Activated CD4-positive, alpha-beta T cell treated with anti-CD3 and anti-CD28 coated beads, Interleukin-2, amount 10 ng/mL, durations not matched to agents 24 days and 14 days (primary cell): ENCODE measurements at regions not wholly inside any gene's neighbourhood (a gene's known extent, or its start where the extent isn't known, plus 50 kb on each side); places are given as distances from the start of the nearest gene placed in this dataset.

ENCODE experiments used
- DNase-seq: peaks from one replicate; pipeline ENCODE4 v3.0.0; 2022
- H3K27ac Mint-ChIP-seq: one replicate; pipeline ENCODE4 v1.8.0; 2022; ENCODE audit warnings: mild to moderate bottlenecking, mixed read lengths
- H3K27me3 Mint-ChIP-seq: one replicate; pipeline ENCODE4 v1.8.0; 2022; ENCODE audit warnings: mixed read lengths
- H3K36me3 Mint-ChIP-seq: one replicate; pipeline ENCODE4 v1.8.0; 2022; ENCODE audit warnings: low read depth, mild to moderate bottlenecking, mixed read lengths
- H3K4me1 Mint-ChIP-seq: one replicate; pipeline ENCODE4 v1.8.0; 2021; ENCODE audit warnings: mixed read lengths
- H3K4me3 Mint-ChIP-seq: one replicate; pipeline ENCODE4 v1.8.0; 2022; ENCODE audit warnings: mild to moderate bottlenecking, moderate library complexity, mixed read lengths
- H3K9me3 Mint-ChIP-seq: one replicate; pipeline ENCODE4 v1.8.0; 2021; ENCODE audit warnings: mixed read lengths
- intact Hi-C: fragments of 100-400 bp; cut with micrococcal nuclease; formaldehyde crosslinking; loops from one replicate; pipeline ENCODE4 v1.15.1; 2023

- intact Hi-C loops = no loop called here
- no peaks in the 10 kb centered on the region for H3K9me3 Mint-ChIP-seq
- DNase-seq = no peak
- no peaks in the 10 kb centered on the region for H3K4me1 Mint-ChIP-seq
- H3K4me3 Mint-ChIP-seq = no peak overlapping the region
- no peaks in the 10 kb centered on the region for H3K36me3 Mint-ChIP-seq
- H3K27ac Mint-ChIP-seq = no peak overlapping the region
- H3K27me3 Mint-ChIP-seq = no peaks in the 10 kb centered on the region
These were observed 287.3 kb upstream of the SP4 start for GRCh38 chr7:21140622-21141021.

- Mint-ChIP-seq H3K9me3 (no peaks in the 10 kb centered on the region), H3K27ac (no peak overlapping the region), H3K36me3 (no peaks in the 10 kb centered on the region), H3K27me3 (no peaks in the 10 kb centered on the region), H3K4me1 (no peaks in the 10 kb centered on the region), H3K4me3 (no peak overlapping the region)
- DNase-seq = no peak
- intact Hi-C loops = no loop called here
These were observed 286.4 kb upstream of the SP4 start for GRCh38 chr7:21141476-21141875.

GRCh38 chr7:21142081-21142480 lies 285.8 kb upstream of the SP4 start:
- DNase-seq = no peak
- H3K9me3 Mint-ChIP-seq = no peaks in the 10 kb centered on the region
- intact Hi-C loops = no loop called here
- no peaks in the 10 kb centered on the region for H3K4me1 Mint-ChIP-seq
- no peaks in the 10 kb centered on the region for H3K27me3 Mint-ChIP-seq
- no peaks in the 10 kb centered on the region for H3K36me3 Mint-ChIP-seq
- no peak overlapping the region for H3K4me3 Mint-ChIP-seq
- H3K27ac Mint-ChIP-seq = no peak overlapping the region

- H3K4me1 Mint-ChIP-seq = no peaks in the 10 kb centered on the region
- H3K9me3 Mint-ChIP-seq = no peaks in the 10 kb centered on the region
- intact Hi-C loops = no loop called here
- DNase-seq = no peak
- H3K36me3 Mint-ChIP-seq = no peaks in the 10 kb centered on the region
- H3K4me3 Mint-ChIP-seq = no peak overlapping the region
- H3K27ac Mint-ChIP-seq = no peak overlapping the region
- H3K27me3 Mint-ChIP-seq = peaks cover 2% of the 10 kb centered on the region
These were observed 281.1 kb upstream of the SP4 start for GRCh38 chr7:21146642-21147423.

GRCh38 chr7:21149809-21150208 lies 278.1 kb upstream of the SP4 start:
- Mint-ChIP-seq H3K36me3 (no peaks in the 10 kb centered on the region), H3K9me3 (no peaks in the 10 kb centered on the region), H3K4me1 (no peaks in the 10 kb centered on the region), H3K27me3 (peaks cover 5% of the 10 kb centered on the region), H3K4me3 (no peak overlapping the region), H3K27ac (no peak overlapping the region)
- no peak for DNase-seq
- intact Hi-C loops = no loop called here

GRCh38 chr7:21154614-21155013 lies 273.3 kb upstream of the SP4 start:
- DNase-seq = no peak
- H3K4me1 Mint-ChIP-seq = no peaks in the 10 kb centered on the region
- peaks cover 4% of the 10 kb centered on the region for H3K27me3 Mint-ChIP-seq
- H3K4me3 Mint-ChIP-seq = no peak overlapping the region
- no peak overlapping the region for H3K27ac Mint-ChIP-seq
- H3K9me3 Mint-ChIP-seq = no peaks in the 10 kb centered on the region
- intact Hi-C loops = no loop called here
- no peaks in the 10 kb centered on the region for H3K36me3 Mint-ChIP-seq

GRCh38 chr7:21159506-21159905 lies 268.4 kb upstream of the SP4 start:
- H3K4me1 Mint-ChIP-seq = no peaks in the 10 kb centered on the region
- DNase-seq = no peak
- no peaks in the 10 kb centered on the region for H3K9me3 Mint-ChIP-seq
- H3K27me3 Mint-ChIP-seq = peaks cover under 1% of the 10 kb centered on the region
- H3K27ac Mint-ChIP-seq = no peak overlapping the region
- no peak overlapping the region for H3K4me3 Mint-ChIP-seq
- no peaks in the 10 kb centered on the region for H3K36me3 Mint-ChIP-seq
- intact Hi-C loops = no loop called here

GRCh38 chr7:21160401-21160800 lies 267.5 kb upstream of the SP4 start:
- Mint-ChIP-seq H3K4me1 (no peaks in the 10 kb centered on the region), H3K9me3 (no peaks in the 10 kb centered on the region), H3K36me3 (no peaks in the 10 kb centered on the region), H3K27ac (no peak overlapping the region), H3K27me3 (peaks cover 3% of the 10 kb centered on the region), H3K4me3 (no peak overlapping the region)
- no peak for DNase-seq
- intact Hi-C loops = no loop called here

GRCh38 chr7:21167942-21168341 lies 259.9 kb upstream of the SP4 start:
- H3K4me1 Mint-ChIP-seq = no peaks in the 10 kb centered on the region
- no peaks in the 10 kb centered on the region for H3K36me3 Mint-ChIP-seq
- DNase-seq = no peak
- no peak overlapping the region for H3K4me3 Mint-ChIP-seq
- peaks cover 49% of the 10 kb centered on the region for H3K27me3 Mint-ChIP-seq
- no peaks in the 10 kb centered on the region for H3K9me3 Mint-ChIP-seq
- no peak overlapping the region for H3K27ac Mint-ChIP-seq
- intact Hi-C loops = no loop called here

GRCh38 chr7:21169667-21170580 lies 258.0 kb upstream of the SP4 start:
- Mint-ChIP-seq H3K27me3 (peaks cover 48% of the 10 kb centered on the region), H3K27ac (no peak overlapping the region)

GRCh38 chr7:21172800-21173199 lies 255.1 kb upstream of the SP4 start:
- no peaks in the 10 kb centered on the region for H3K4me1 Mint-ChIP-seq
- no peak overlapping the region for H3K4me3 Mint-ChIP-seq
- H3K9me3 Mint-ChIP-seq = no peaks in the 10 kb centered on the region
- no peak overlapping the region for H3K27ac Mint-ChIP-seq
- no peak for DNase-seq
- H3K27me3 Mint-ChIP-seq = peaks cover 35% of the 10 kb centered on the region
- no peaks in the 10 kb centered on the region for H3K36me3 Mint-ChIP-seq
- intact Hi-C loops = no loop called here

More at GRCh38 chr7:21169667-21170580, 258.0 kb upstream of the SP4 start:
- Mint-ChIP-seq H3K36me3 (no peaks in the 10 kb centered on the region), H3K4me1 (no peaks in the 10 kb centered on the region), H3K9me3 (no peaks in the 10 kb centered on the region), H3K4me3 (no peak overlapping the region)
- intact Hi-C loops = no loop called here
- no peak for DNase-seq

GRCh38 chr7:21173436-21173835 lies 254.4 kb upstream of the SP4 start:
- no peak overlapping the region for H3K27ac Mint-ChIP-seq
- H3K9me3 Mint-ChIP-seq = no peaks in the 10 kb centered on the region
- no peak for DNase-seq
- H3K36me3 Mint-ChIP-seq = no peaks in the 10 kb centered on the region
- intact Hi-C loops = no loop called here
- no peaks in the 10 kb centered on the region for H3K4me1 Mint-ChIP-seq
- H3K27me3 Mint-ChIP-seq = peaks cover 30% of the 10 kb centered on the region
- H3K4me3 Mint-ChIP-seq = no peak overlapping the region

GRCh38 chr7:21175714-21176113 lies 252.2 kb upstream of the SP4 start:
- DNase-seq = no peak
- no peak overlapping the region for H3K27ac Mint-ChIP-seq
- H3K4me3 Mint-ChIP-seq = no peak overlapping the region
- intact Hi-C loops = no loop called here
- no peaks in the 10 kb centered on the region for H3K4me1 Mint-ChIP-seq
- H3K36me3 Mint-ChIP-seq = no peaks in the 10 kb centered on the region
- H3K27me3 Mint-ChIP-seq = peaks cover 13% of the 10 kb centered on the region
- H3K9me3 Mint-ChIP-seq = peaks cover 3% of the 10 kb centered on the region

GRCh38 chr7:21184942-21185652 lies 242.8 kb upstream of the SP4 start:
- Mint-ChIP-seq H3K36me3 (no peaks in the 10 kb centered on the region), H3K9me3 (peaks cover 4% of the 10 kb centered on the region), H3K4me1 (no peaks in the 10 kb centered on the region), H3K27me3 (no peaks in the 10 kb centered on the region), H3K27ac (no peak overlapping the region), H3K4me3 (no peak overlapping the region)
- no peak for DNase-seq
- intact Hi-C loops = no loop called here
